Fibroblast of lung (primary cell): ENCODE measurements at regions not wholly inside any gene's neighbourhood (a gene's known extent, or its start where the extent isn't known, plus 50 kb on each side); places are given as distances from the start of the nearest gene placed in this dataset.

ENCODE experiments used
- DNase-seq, 2 donors: peaks; one replicate each; pipeline versions ENCODE4 v3.0.0 to v3.0.0-alpha.2; 2010; ENCODE audit warnings: low read depth in 2 of 2
- H2AFZ ChIP-seq: 2 replicates; pipeline ENCODE4 v1.5.1; 2012; ENCODE audit warnings: low read length, control low read depth, inconsistent platforms
- H3K27ac ChIP-seq: 2 replicates; pipeline ENCODE4 v1.5.1; 2011; ENCODE audit warnings: low read length, control low read depth; ENCODE audit not compliant: insufficient read depth
- H3K27me3 ChIP-seq: 2 replicates; pipeline ENCODE4 v1.5.1; 2011; ENCODE audit warnings: mild to moderate bottlenecking, low read length; ENCODE audit not compliant: control insufficient read depth, insufficient read depth
- H3K36me3 ChIP-seq: 2 replicates; pipeline ENCODE4 v1.5.1; 2011; ENCODE audit warnings: low read length; ENCODE audit not compliant: control insufficient read depth, insufficient read depth
- H3K4me1 ChIP-seq: 2 replicates; pipeline ENCODE4 v1.5.1; 2011; ENCODE audit warnings: low read length; ENCODE audit not compliant: control insufficient read depth, insufficient read depth; ENCODE audit errors: extremely low read depth
- H3K4me2 ChIP-seq: 2 replicates; pipeline ENCODE4 v1.5.1; 2011; ENCODE audit warnings: low read length, control low read depth; ENCODE audit not compliant: insufficient read depth; ENCODE audit errors: extremely low read depth
- H3K4me3 ChIP-seq, 4 experiments: fragments of 200-600 bp in 1 of 4; sonication (generic) in 1 of 4; replicated peaks in 1 of 4; 2 replicates each; pipeline ENCODE4 v1.5.1; 2011 to 2016; ENCODE audit warnings: low read length in 4 of 4, low read depth in 3 of 4, mild to moderate bottlenecking in 3 of 4, control low read depth in 2 of 4, inconsistent platforms in 1 of 4, mixed read lengths in 1 of 4; ENCODE audit not compliant: insufficient read depth in 1 of 4; ENCODE audit errors: control extremely low read depth in 1 of 4
- H3K79me2 ChIP-seq: 2 replicates; pipeline ENCODE4 v1.5.1; 2012; ENCODE audit warnings: mild to moderate bottlenecking, low read length, inconsistent platforms; ENCODE audit not compliant: control insufficient read depth, insufficient read depth
- H3K9ac ChIP-seq: 2 replicates; pipeline ENCODE4 v1.5.1; 2011; ENCODE audit warnings: mild to moderate bottlenecking, low read length, control low read depth; ENCODE audit not compliant: insufficient read depth
- H3K9me3 ChIP-seq: 2 replicates; pipeline ENCODE4 v1.5.1; 2012; ENCODE audit warnings: low read depth, low read length; ENCODE audit not compliant: control insufficient read depth, insufficient read depth
- H4K20me1 ChIP-seq: 2 replicates; pipeline ENCODE4 v1.5.1; 2011; ENCODE audit warnings: low read length; ENCODE audit not compliant: control insufficient read depth, insufficient read depth; ENCODE audit errors: extremely low read depth
- CTCF ChIP-seq, 2 donors: IDR thresholded peaks in 1 of 2; conservative IDR thresholded peaks in 1 of 2; 1 replicate in 1 of 2; 2 replicates in 1 of 2; pipeline ENCODE4 v1.5.1; 2011 to 2012; ENCODE audit warnings: low read length in 2 of 2, control low read depth in 1 of 2, inconsistent platforms in 1 of 2, low read depth in 1 of 2, mild to moderate bottlenecking in 1 of 2
- EZH2 ChIP-seq: IDR thresholded peaks from 2 replicates; pipeline ENCODE4 v1.5.1; 2012; ENCODE audit warnings: low read length, control low read depth, mild to moderate bottlenecking; ENCODE audit errors: missing control alignments

- no peaks in the 10 kb centered on the region for H3K79me2 ChIP-seq
- no peak overlapping the region for H3K4me3 ChIP-seq
- DNase-seq: no peak
- H2AFZ ChIP-seq: no peak overlapping the region
- no peaks in the 10 kb centered on the region for H3K36me3 ChIP-seq
- no peak overlapping the region for H3K9ac ChIP-seq
- no peaks in the 10 kb centered on the region for H3K27me3 ChIP-seq
- TF ChIP-seq CTCF (conservative IDR thresholded peaks at IDR 0.05 in 1 of 2, IDR thresholded peaks at IDR 0.05 in 1 of 2; ENCODE audit: low read depth in 1 of 2, low read length in 2 of 2) (no peak), EZH2 (no peak)
- H3K4me2 ChIP-seq: no peak overlapping the region
- H3K27ac ChIP-seq: no peak overlapping the region
- H3K9me3 ChIP-seq: no peaks in the 10 kb centered on the region
- H4K20me1 ChIP-seq: no peaks in the 10 kb centered on the region
- no peaks in the 10 kb centered on the region for H3K4me1 ChIP-seq
Observed at GRCh38 chr9:120315154-120315553, 264.8 kb downstream of the CDK5RAP2 start.

GRCh38 chr9:120312031-120312430 is 267.9 kb downstream of the CDK5RAP2 start:
- H3K27ac ChIP-seq: no peak overlapping the region
- no peak overlapping the region for H2AFZ ChIP-seq
- H4K20me1 ChIP-seq: no peaks in the 10 kb centered on the region
- no peak for DNase-seq
- no peaks in the 10 kb centered on the region for H3K36me3 ChIP-seq
- H3K4me2 ChIP-seq: no peak overlapping the region
- no peaks in the 10 kb centered on the region for H3K27me3 ChIP-seq
- no peaks in the 10 kb centered on the region for H3K4me1 ChIP-seq
- H3K9ac ChIP-seq: no peak overlapping the region
- H3K9me3 ChIP-seq: no peaks in the 10 kb centered on the region
- no peak overlapping the region for H3K4me3 ChIP-seq
- no peak for TF ChIP-seq EZH2
- H3K79me2 ChIP-seq: no peaks in the 10 kb centered on the region

- H3K4me3 ChIP-seq: no peak overlapping the region
- H3K79me2 ChIP-seq: no peaks in the 10 kb centered on the region
- H4K20me1 ChIP-seq: no peaks in the 10 kb centered on the region
- H3K4me1 ChIP-seq: no peaks in the 10 kb centered on the region
- H2AFZ ChIP-seq: no peak overlapping the region
- TF ChIP-seq CTCF (conservative IDR thresholded peaks at IDR 0.05 in 1 of 2, IDR thresholded peaks at IDR 0.05 in 1 of 2; ENCODE audit: low read depth in 1 of 2, low read length in 2 of 2) (no peak), EZH2 (no peak)
- H3K36me3 ChIP-seq: no peaks in the 10 kb centered on the region
- no peak overlapping the region for H3K4me2 ChIP-seq
- H3K27ac ChIP-seq: no peak overlapping the region
- DNase-seq: no peak
- H3K9me3 ChIP-seq: no peaks in the 10 kb centered on the region
- no peak overlapping the region for H3K9ac ChIP-seq
- no peaks in the 10 kb centered on the region for H3K27me3 ChIP-seq
Observed at GRCh38 chr9:120310035-120310434, 269.9 kb downstream of the CDK5RAP2 start.

GRCh38 chr9:120308495-120308894 is 271.5 kb downstream of the CDK5RAP2 start:
- Histone ChIP-seq H3K4me1 (no peaks in the 10 kb centered on the region), H3K9ac (no peak overlapping the region), H3K4me2 (no peak overlapping the region), H4K20me1 (no peaks in the 10 kb centered on the region), H3K4me3 (no peak overlapping the region), H3K79me2 (no peaks in the 10 kb centered on the region), H3K27ac (no peak overlapping the region), H3K27me3 (no peaks in the 10 kb centered on the region), H3K9me3 (no peaks in the 10 kb centered on the region), H3K36me3 (no peaks in the 10 kb centered on the region), H2AFZ (no peak overlapping the region)
- DNase-seq: no peak
- TF ChIP-seq EZH2 (no peak), CTCF (conservative IDR thresholded peaks at IDR 0.05 in 1 of 2, IDR thresholded peaks at IDR 0.05 in 1 of 2; ENCODE audit: low read depth in 1 of 2, low read length in 2 of 2) (no peak)
